Stimulated activated CD8-positive, alpha-beta memory T cell treated with anti-CD3 and anti-CD28 coated beads, Interleukin-15, amount 100 ng/mL, for 48 hours (primary cell): ENCODE measurements at regions not wholly inside any gene's neighbourhood (a gene's known extent, or its start where the extent isn't known, plus 50 kb on each side); places are given as distances from the start of the nearest gene placed in this dataset.

Source experiments
- DNase-seq, 2 donors: peaks; one replicate each; pipeline ENCODE4 v3.0.0-alpha.2; 2020; ENCODE audit warnings: low read depth in 2 of 2

- no peak for DNase-seq
Observed at GRCh38 chr6:147859071-147859470, 350.6 kb downstream of the SAMD5 start.

GRCh38 chr6:147861696-147862095, 353.2 kb downstream of the SAMD5 start:
- no peak for DNase-seq

GRCh38 chr6:147867433-147868226, 359.1 kb downstream of the SAMD5 start:
- DNase-seq: no peak

- no peak for DNase-seq
Observed at GRCh38 chr6:147868427-147869190, 360.1 kb downstream of the SAMD5 start.

- no peak for DNase-seq
Observed at GRCh38 chr6:147869201-147869600, 360.7 kb downstream of the SAMD5 start.

- no peak for DNase-seq
Observed at GRCh38 chr6:147869869-147870268, 361.4 kb downstream of the SAMD5 start.

- DNase-seq: no peak
Observed at GRCh38 chr6:147870506-147871110, 362.1 kb downstream of the SAMD5 start.

- no peak for DNase-seq
Observed at GRCh38 chr6:147872002-147872401, 363.5 kb downstream of the SAMD5 start.

- DNase-seq: no peak
Observed at GRCh38 chr6:147873816-147874215, 365.3 kb downstream of the SAMD5 start.

GRCh38 chr6:147874322-147874721, 365.8 kb downstream of the SAMD5 start:
- DNase-seq: no peak

- DNase-seq: no peak
Observed at GRCh38 chr6:147879031-147879580, 370.6 kb downstream of the SAMD5 start.

GRCh38 chr6:147881432-147881831, 372.9 kb downstream of the SAMD5 start:
- no peak for DNase-seq

GRCh38 chr6:147888374-147888773, 379.9 kb downstream of the SAMD5 start:
- DNase-seq: no peak

- no peak for DNase-seq
Observed at GRCh38 chr6:147891671-147892070, 383.2 kb downstream of the SAMD5 start.

- DNase-seq: no peak
Observed at GRCh38 chr6:147892476-147892875, 384.0 kb downstream of the SAMD5 start.

- DNase-seq: no peak
Observed at GRCh38 chr6:147895272-147895671, 386.8 kb downstream of the SAMD5 start.

- no peak for DNase-seq
Observed at GRCh38 chr6:147900247-147900830, 391.8 kb downstream of the SAMD5 start.

GRCh38 chr6:147903321-147903720, 394.8 kb downstream of the SAMD5 start:
- no peak for DNase-seq

- DNase-seq: no peak
Observed at GRCh38 chr6:147903931-147904330, 395.4 kb downstream of the SAMD5 start.

GRCh38 chr6:147904416-147904815, 395.9 kb downstream of the SAMD5 start:
- no peak for DNase-seq

GRCh38 chr6:147905711-147906110, 397.2 kb downstream of the SAMD5 start:
- DNase-seq: no peak

- DNase-seq: no peak
Observed at GRCh38 chr6:147906361-147906760, 397.9 kb downstream of the SAMD5 start.
